Ishikawa (cell line): ENCODE measurements at regions not wholly inside any gene's neighbourhood (a gene's known extent, or its start where the extent isn't known, plus 50 kb on each side); places are given as distances from the start of the nearest gene placed in this dataset.

Source experiments
- CREB1 ChIP-seq: IDR thresholded peaks from 2 replicates; pipeline ENCODE4 v1.6.1; 2012; ENCODE audit warnings: low read depth
- MAX ChIP-seq: IDR thresholded peaks from 2 replicates; pipeline ENCODE4 v1.6.1; 2012
- NFIC ChIP-seq: IDR thresholded peaks from 2 replicates; pipeline ENCODE4 v1.6.1; 2012

GRCh38 chr2:220296174-220296573 lies 668.7 kb downstream of the SLC4A3 start:
- no peak for TF ChIP-seq MAX
- TF ChIP-seq NFIC, result no peak
- TF ChIP-seq CREB1, result no peak
